Cardiac muscle cell (in vitro differentiated cells and primary cell): ENCODE measurements at regions not wholly inside any gene's neighbourhood (a gene's known extent, or its start where the extent isn't known, plus 50 kb on each side); places are given as distances from the start of the nearest gene placed in this dataset.
"Not testable (repeated sequence)": the region's sequence is repeated elsewhere in the genome, so short reads cannot be mapped to it uniquely, and the experiment has no call there.

ENCODE experiments used
- DNase-seq, 2 donors: peaks; one replicate each; pipeline versions ENCODE4 v3.0.0 to v3.0.0-alpha.2; 2010 to 2017; ENCODE audit warnings: low read depth in 1 of 2, low spot score in 1 of 2
- H3K27ac ChIP-seq: fragments of 200-600 bp; sonication (generic); 2 replicates; pipeline ENCODE4 v1.5.1; 2016
- H3K27me3 ChIP-seq: fragments of 200-600 bp; sonication (generic); 2 replicates; pipeline ENCODE4 v1.6.0; 2016; ENCODE audit warnings: control low read depth
- H3K36me3 ChIP-seq: fragments of 200-600 bp; sonication (generic); 2 replicates; pipeline ENCODE4 v1.5.1; 2016; ENCODE audit warnings: control low read depth
- H3K4me1 ChIP-seq: fragments of 200-600 bp; sonication (generic); 2 replicates; pipeline ENCODE4 v1.8.1; 2017; ENCODE audit warnings: low read depth, mild to moderate bottlenecking, mixed run types
- H3K4me3 ChIP-seq: fragments of 200-600 bp; sonication (generic); 2 replicates; pipeline ENCODE4 v1.5.1; 2016; ENCODE audit warnings: mild to moderate bottlenecking
- H3K9me3 ChIP-seq: fragments of 200-600 bp; sonication (generic); 2 replicates; pipeline ENCODE4 v1.5.1; 2017; ENCODE audit warnings: low read depth, mild to moderate bottlenecking, control low read depth
- TF ChIP-seq, protein P1 (sequence below): IDR thresholded peaks from 2 replicates; pipeline ENCODE4 v1.5.1; 2012; ENCODE audit warnings: low read depth, mild to moderate bottlenecking, low read length

- H3K9me3 ChIP-seq: no peaks in the 10 kb centered on the region
- TF ChIP-seq, protein P1, sequence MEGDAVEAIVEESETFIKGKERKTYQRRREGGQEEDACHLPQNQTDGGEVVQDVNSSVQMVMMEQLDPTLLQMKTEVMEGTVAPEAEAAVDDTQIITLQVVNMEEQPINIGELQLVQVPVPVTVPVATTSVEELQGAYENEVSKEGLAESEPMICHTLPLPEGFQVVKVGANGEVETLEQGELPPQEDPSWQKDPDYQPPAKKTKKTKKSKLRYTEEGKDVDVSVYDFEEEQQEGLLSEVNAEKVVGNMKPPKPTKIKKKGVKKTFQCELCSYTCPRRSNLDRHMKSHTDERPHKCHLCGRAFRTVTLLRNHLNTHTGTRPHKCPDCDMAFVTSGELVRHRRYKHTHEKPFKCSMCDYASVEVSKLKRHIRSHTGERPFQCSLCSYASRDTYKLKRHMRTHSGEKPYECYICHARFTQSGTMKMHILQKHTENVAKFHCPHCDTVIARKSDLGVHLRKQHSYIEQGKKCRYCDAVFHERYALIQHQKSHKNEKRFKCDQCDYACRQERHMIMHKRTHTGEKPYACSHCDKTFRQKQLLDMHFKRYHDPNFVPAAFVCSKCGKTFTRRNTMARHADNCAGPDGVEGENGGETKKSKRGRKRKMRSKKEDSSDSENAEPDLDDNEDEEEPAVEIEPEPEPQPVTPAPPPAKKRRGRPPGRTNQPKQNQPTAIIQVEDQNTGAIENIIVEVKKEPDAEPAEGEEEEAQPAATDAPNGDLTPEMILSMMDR: no peak
- H3K4me3 ChIP-seq: no peak overlapping the region
- DNase-seq: no peak
- H3K27ac ChIP-seq: no peak overlapping the region
- peaks cover 3% of the 10 kb centered on the region for H3K4me1 ChIP-seq
- no peaks in the 10 kb centered on the region for H3K36me3 ChIP-seq
- H3K27me3 ChIP-seq: no peaks in the 10 kb centered on the region
These were observed 511.3 kb downstream of the DIPK2A start for GRCh38 chr3:144482876-144483275.

DNA sequence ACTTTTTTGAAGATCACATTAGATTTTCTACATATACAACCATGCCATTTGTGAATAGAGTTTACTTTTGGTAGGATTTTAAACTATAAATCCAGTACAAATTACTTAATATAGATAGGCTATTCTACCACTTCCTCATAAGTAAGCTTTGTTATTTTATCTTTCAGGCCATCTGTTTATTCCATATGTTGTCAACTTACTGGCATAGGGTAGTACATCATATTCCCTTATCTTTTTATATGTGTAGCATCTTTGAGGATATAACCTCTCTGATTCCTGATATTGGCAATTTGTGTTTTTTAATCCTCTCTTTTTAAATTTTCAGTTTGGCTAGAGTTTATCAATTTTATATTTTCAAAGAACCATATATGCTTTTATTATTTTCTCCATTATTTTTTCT lies 515.4 kb downstream of the DIPK2A start:
- H3K36me3 ChIP-seq: no peaks in the 10 kb centered on the region
- TF ChIP-seq, protein P1: no peak
- H3K4me3 ChIP-seq: no peak overlapping the region
- H3K27me3 ChIP-seq: no peaks in the 10 kb centered on the region
- no peak overlapping the region for H3K27ac ChIP-seq
- H3K4me1 ChIP-seq: peaks cover 3% of the 10 kb centered on the region
- DNase-seq: no peak
- H3K9me3 ChIP-seq: no peaks in the 10 kb centered on the region

GRCh38 chr3:144488927-144489326 lies 517.3 kb downstream of the DIPK2A start:
- no peak overlapping the region for H3K4me3 ChIP-seq
- no peaks in the 10 kb centered on the region for H3K9me3 ChIP-seq
- no peaks in the 10 kb centered on the region for H3K36me3 ChIP-seq
- H3K27ac ChIP-seq: no peak overlapping the region
- H3K4me1 ChIP-seq: no peaks in the 10 kb centered on the region
- no peaks in the 10 kb centered on the region for H3K27me3 ChIP-seq
- no peak for DNase-seq
- TF ChIP-seq, protein P1: no peak

DNA sequence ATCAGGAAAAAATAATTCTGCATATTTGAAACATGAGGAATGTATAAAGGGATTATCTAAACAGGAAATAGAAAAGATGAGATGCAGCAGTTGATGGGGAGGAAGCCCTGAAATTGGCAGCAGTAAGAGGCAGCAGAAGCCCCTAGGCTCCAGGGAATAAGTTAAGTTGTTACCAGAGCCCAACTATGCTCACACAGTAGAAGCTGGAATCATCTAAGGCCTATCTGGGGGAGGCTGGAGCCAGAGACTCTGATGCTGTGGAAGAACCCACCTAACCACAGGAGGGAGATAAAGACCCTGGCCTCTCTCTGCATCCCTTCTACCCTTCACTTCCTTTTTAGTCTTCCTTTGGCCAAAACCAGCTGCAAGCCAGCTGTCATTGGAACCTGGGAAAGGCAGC lies 519.7 kb downstream of the DIPK2A start:
- DNase-seq: peak; percentile 1 to 17
- TF ChIP-seq, protein P1: no peak
- Histone ChIP-seq H3K4me1 (no peaks in the 10 kb centered on the region), H3K36me3 (no peaks in the 10 kb centered on the region), H3K9me3 (no peaks in the 10 kb centered on the region), H3K4me3 (no peak overlapping the region), H3K27me3 (no peaks in the 10 kb centered on the region), H3K27ac (no peak overlapping the region)

- not testable (repeated sequence) for DNase-seq, H3K4me1 ChIP-seq, H3K27ac ChIP-seq, H3K36me3 ChIP-seq, H3K4me3 ChIP-seq, H3K9me3 ChIP-seq, H3K27me3 ChIP-seq
These were observed 523.0 kb downstream of the DIPK2A start for GRCh38 chr3:144494651-144495050.

DNA sequence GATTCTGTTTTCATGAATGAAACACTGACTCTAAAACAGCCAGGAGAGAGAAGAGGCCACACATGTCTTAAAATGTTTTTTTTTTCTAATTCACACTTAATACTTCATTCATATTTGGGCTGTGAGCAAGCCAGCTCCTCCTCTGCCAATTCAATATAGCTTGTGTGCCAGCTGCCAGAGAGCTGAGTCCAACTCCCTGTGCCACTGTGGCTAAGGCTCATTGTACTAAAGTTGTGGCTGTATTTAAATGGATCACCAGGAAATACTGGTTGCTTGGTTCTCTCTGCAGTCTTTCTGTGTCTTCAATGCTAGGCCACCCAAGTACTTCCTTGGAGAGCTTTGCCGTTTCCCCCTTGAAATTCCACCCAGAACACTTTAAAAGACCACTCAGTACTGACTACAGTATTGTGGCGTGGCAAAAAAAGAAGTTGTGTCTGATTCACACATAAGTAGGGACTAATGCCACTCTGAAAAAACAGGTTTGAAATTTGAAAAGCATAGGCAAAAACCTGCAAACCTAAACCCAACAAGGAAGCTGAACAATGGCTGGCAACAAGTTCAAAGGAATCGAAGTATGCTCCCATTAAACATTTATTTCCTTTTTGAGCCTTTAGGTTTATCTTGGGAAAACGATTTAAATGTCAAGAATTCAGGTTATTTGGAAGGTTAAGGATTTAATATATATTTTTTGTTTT lies 524.7 kb downstream of the DIPK2A start:
- Histone ChIP-seq H3K36me3 (no peaks in the 10 kb centered on the region), H3K27ac (no peak overlapping the region), H3K4me3 (no peak overlapping the region), H3K9me3 (no peaks in the 10 kb centered on the region), H3K27me3 (no peaks in the 10 kb centered on the region), H3K4me1 (no peaks in the 10 kb centered on the region)
- TF ChIP-seq, protein P1: no peak
- no peak for DNase-seq
